SK-N-SH (cell line): ENCODE measurements at regions not wholly inside any gene's neighbourhood (a gene's known extent, or its start where the extent isn't known, plus 50 kb on each side); places are given as distances from the start of the nearest gene placed in this dataset.

Experiments used
- EP300 ChIP-seq, 2 experiments: IDR thresholded peaks; 2 replicates each; pipeline versions ENCODE4 v1.4.0 to v1.6.1; 2012; ENCODE audit warnings: borderline replicate concordance in 1 of 2, low read depth in 1 of 2, low read length in 1 of 2
- FOXM1 ChIP-seq: IDR thresholded peaks from 2 replicates; pipeline ENCODE4 v1.4.0; 2012; ENCODE audit warnings: low read depth, mild to moderate bottlenecking
- MAX ChIP-seq: IDR thresholded peaks from 2 replicates; pipeline ENCODE4 v1.4.0; 2012; ENCODE audit warnings: low read depth
- RCOR1 ChIP-seq: fragments of 150-350 bp; IDR thresholded peaks from 2 replicates; pipeline ENCODE4 v1.6.1; 2017; ENCODE audit warnings: antibody characterized with exemption, low read length
- TAF1 ChIP-seq: IDR thresholded peaks from 2 replicates; pipeline ENCODE4 v1.6.1; 2012; ENCODE audit warnings: low read depth, mild to moderate bottlenecking, low read length, moderate library complexity, borderline replicate concordance
- TF ChIP-seq, protein P1 (sequence below): IDR thresholded peaks from 2 replicates; pipeline ENCODE4 v1.6.1; 2012; ENCODE audit warnings: mild to moderate bottlenecking, low read depth, low read length, moderate library complexity

DNA sequence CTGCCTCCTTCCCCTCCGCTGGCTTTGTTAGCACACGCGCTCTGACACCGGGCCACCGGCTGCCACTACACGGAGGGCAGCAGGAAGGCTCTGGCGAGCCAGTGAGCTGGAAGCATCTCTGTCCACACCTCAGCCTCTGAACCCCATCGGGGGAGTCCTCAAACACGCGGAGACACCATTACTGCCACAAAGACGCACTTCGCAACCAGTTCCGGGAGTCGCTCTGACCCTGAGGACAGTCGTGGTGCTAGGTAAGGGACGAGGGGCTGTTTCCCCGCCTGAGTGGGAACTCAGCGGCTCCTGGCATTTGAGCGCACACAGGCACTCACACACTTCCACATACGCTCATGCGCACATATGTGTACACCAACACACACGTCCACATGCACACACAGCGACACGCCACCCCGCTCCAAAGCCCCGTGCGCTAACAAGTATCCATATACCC, 160.0 kb downstream of the C9orf152 start:
- no peak for TF ChIP-seq TAF1
- peak; percentile 44; the same call in 1 of the 2 replicates for TF ChIP-seq MAX
- no peak for TF ChIP-seq RCOR1
- TF ChIP-seq, protein P1, sequence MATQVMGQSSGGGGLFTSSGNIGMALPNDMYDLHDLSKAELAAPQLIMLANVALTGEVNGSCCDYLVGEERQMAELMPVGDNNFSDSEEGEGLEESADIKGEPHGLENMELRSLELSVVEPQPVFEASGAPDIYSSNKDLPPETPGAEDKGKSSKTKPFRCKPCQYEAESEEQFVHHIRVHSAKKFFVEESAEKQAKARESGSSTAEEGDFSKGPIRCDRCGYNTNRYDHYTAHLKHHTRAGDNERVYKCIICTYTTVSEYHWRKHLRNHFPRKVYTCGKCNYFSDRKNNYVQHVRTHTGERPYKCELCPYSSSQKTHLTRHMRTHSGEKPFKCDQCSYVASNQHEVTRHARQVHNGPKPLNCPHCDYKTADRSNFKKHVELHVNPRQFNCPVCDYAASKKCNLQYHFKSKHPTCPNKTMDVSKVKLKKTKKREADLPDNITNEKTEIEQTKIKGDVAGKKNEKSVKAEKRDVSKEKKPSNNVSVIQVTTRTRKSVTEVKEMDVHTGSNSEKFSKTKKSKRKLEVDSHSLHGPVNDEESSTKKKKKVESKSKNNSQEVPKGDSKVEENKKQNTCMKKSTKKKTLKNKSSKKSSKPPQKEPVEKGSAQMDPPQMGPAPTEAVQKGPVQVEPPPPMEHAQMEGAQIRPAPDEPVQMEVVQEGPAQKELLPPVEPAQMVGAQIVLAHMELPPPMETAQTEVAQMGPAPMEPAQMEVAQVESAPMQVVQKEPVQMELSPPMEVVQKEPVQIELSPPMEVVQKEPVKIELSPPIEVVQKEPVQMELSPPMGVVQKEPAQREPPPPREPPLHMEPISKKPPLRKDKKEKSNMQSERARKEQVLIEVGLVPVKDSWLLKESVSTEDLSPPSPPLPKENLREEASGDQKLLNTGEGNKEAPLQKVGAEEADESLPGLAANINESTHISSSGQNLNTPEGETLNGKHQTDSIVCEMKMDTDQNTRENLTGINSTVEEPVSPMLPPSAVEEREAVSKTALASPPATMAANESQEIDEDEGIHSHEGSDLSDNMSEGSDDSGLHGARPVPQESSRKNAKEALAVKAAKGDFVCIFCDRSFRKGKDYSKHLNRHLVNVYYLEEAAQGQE = no peak
- TF ChIP-seq EP300 (IDR thresholded peaks at IDR 0.05; ENCODE audit: borderline replicate concordance in 1 of 2, low read depth in 1 of 2, low read length in 1 of 2) = no peak
- TF ChIP-seq FOXM1 = no peak
